Transverse colon (tissue), 4 donors: ENCODE measurements at regions not wholly inside any gene's neighbourhood (a gene's known extent, or its start where the extent isn't known, plus 50 kb on each side); places are given as distances from the start of the nearest gene placed in this dataset.

ENCODE experiments used
- CTCF ChIP-seq, 5 experiments: fragments of 200-600 bp in 3 of 5; fragments of 450-650 bp in 2 of 5; sonication (generic) in 3 of 5; IDR thresholded peaks; 1 replicate in 2 of 5; 2 replicates in 3 of 5; pipeline ENCODE4 v1.5.1; 2016 to 2017; ENCODE audit warnings: antibody characterized with exemption in 5 of 5, inconsistent platforms in 3 of 5, mild to moderate bottlenecking in 2 of 5, moderate library complexity in 1 of 5
- POLR2A ChIP-seq: fragments of 450-650 bp; IDR thresholded peaks from one replicate; pipeline ENCODE4 v1.6.1; 2016; ENCODE audit warnings: antibody characterized with exemption, mild to moderate bottlenecking, moderate library complexity
- POLR2AphosphoS5 ChIP-seq, 3 donors: sonication (generic); formaldehyde crosslinking; IDR thresholded peaks; one replicate each; pipeline ENCODE4 v1.6.1; 2016; ENCODE audit warnings: antibody characterized with exemption in 3 of 3

DNA sequence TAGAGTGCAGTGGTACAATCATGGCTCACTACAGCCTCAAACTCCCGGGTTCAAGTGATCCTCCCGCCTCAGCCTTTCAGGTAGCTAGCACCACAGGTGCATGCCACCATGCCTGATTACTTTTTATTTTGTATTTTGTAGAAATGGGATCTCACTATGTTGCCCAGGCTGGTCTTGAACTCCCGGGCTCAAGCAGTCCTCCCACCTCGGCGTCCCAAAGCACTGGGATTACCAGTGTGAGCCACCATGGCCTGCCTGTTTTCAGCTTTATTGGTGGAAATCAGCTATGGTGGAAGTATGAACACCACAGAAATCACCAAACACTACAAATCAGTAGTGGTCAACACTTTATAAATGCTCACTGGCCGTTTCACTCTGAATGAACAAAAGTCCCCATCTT, 299.9 kb upstream of the LYZL1 start:
- TF ChIP-seq POLR2A (no peak), CTCF (IDR thresholded peaks at IDR 0.05) (no peak), POLR2AphosphoS5 (IDR thresholded peaks at IDR 0.05) (no peak)
